ENCODE measurements at regions not wholly inside any gene's neighbourhood (a gene's known extent, or its start where the extent isn't known, plus 50 kb on each side); places are given as distances from the start of the nearest gene placed in this dataset.
A peak's percentile ranks its signal among the peaks of the same experiment; 100 is the strongest.

GRCh38 chr18:22324191-22325131, 93.3 kb downstream of the CTAGE1 start:
- Histone ChIP-seq H3K27me3 (no peaks in the 10 kb centered on the region), H3K27ac (peak overlapping the region; percentile 17 to 80 (median 62)), H3K9me3 (no peaks in the 10 kb centered on the region), H3K4me1 (peaks cover 0 to 32% (median 12%) of the 10 kb centered on the region in 12 donors), H3K4me3 (peak overlapping the region in 10 of 12 donors; percentile 1 to 49 (median 34)), H3K36me3 (no peaks in the 10 kb centered on the region)
- peak in 7 of 12 donors; percentile 12 to 46 (median 42) for TF ChIP-seq CTCF (IDR thresholded peaks at IDR 0.05)
- TF ChIP-seq POLR2A (IDR thresholded peaks at IDR 0.05) = no peak
- intact Hi-C loops (cut with DNase I) = loop anchor here in 2 of 10 donors (2.0 to 10.0 kb wide), 2 partner anchors 236 to 240 kb away; no protein-coding TSS in a partner anchor
- WGBS, 4 donors = 8 to 29% (median 19%) methylated on average over 24 to 30 of the region's 30 CpGs
- peak; percentile 85 to 90 (median 86) for ATAC-seq
- peak; percentile 72 to 90 (median 83) for DNase-seq

GRCh38 chr18:22322243-22322691, 95.4 kb downstream of the CTAGE1 start:
- Histone ChIP-seq H3K27ac (peak overlapping the region in 8 of 12 donors; percentile 8 to 56 (median 27)), H3K4me3 (no peak overlapping the region), H3K27me3 (no peaks in the 10 kb centered on the region), H3K36me3 (no peaks in the 10 kb centered on the region), H3K4me1 (peaks cover 0 to 42% (median 13%) of the 10 kb centered on the region in 12 donors), H3K9me3 (no peaks in the 10 kb centered on the region)
- no peak for TF ChIP-seq CTCF (IDR thresholded peaks at IDR 0.05)
- TF ChIP-seq POLR2A (IDR thresholded peaks at IDR 0.05) = no peak
- intact Hi-C loops (cut with DNase I) = loop anchor here in 1 of 10 donors (10.0 kb wide), 1 partner anchor 243 kb away; no protein-coding TSS in a partner anchor
- ATAC-seq = peak in 2 of 4 donors; percentile 39 to 40
- peak in 2 of 5 donors; percentile 58 to 61 for DNase-seq
- WGBS, 4 donors = 63 to 73% (median 71%) methylated on average over 7 of the region's 7 CpGs

GRCh38 chr18:22320771-22321170, 96.9 kb downstream of the CTAGE1 start:
- intact Hi-C loops (cut with DNase I) = loop anchor here in 1 of 10 donors (10.0 kb wide), 1 partner anchor 244 kb away; no protein-coding TSS in a partner anchor
- Histone ChIP-seq H3K27ac (no peak overlapping the region), H3K36me3 (no peaks in the 10 kb centered on the region), H3K9me3 (no peaks in the 10 kb centered on the region), H3K27me3 (no peaks in the 10 kb centered on the region), H3K4me1 (peaks cover 0 to 42% (median 13%) of the 10 kb centered on the region in 12 donors), H3K4me3 (no peak overlapping the region)
- ATAC-seq = no peak
- DNase-seq = no peak
- no peak for TF ChIP-seq POLR2A (IDR thresholded peaks at IDR 0.05)
- no peak for TF ChIP-seq CTCF (IDR thresholded peaks at IDR 0.05)
- 90 to 94% (median 92%) methylated on average over 3 of the region's 3 CpGs for WGBS, 4 donors

- Histone ChIP-seq H3K4me3 (no peak overlapping the region), H3K27ac (no peak overlapping the region), H3K27me3 (no peaks in the 10 kb centered on the region), H3K36me3 (no peaks in the 10 kb centered on the region), H3K9me3 (no peaks in the 10 kb centered on the region), H3K4me1 (peaks cover 0 to 39% (median 13%) of the 10 kb centered on the region in 12 donors)
- DNase-seq (no peak), ATAC-seq (no peak)
- 74 to 97% (median 90%) methylated on average over 4 of the region's 4 CpGs for WGBS, 4 donors
- intact Hi-C loops (cut with DNase I) = loop anchor here in 1 of 10 donors (10.0 kb wide), 1 partner anchor 245 kb away; no protein-coding TSS in a partner anchor
- TF ChIP-seq POLR2A (IDR thresholded peaks at IDR 0.05) = no peak
- no peak for TF ChIP-seq CTCF (IDR thresholded peaks at IDR 0.05)
Observed at GRCh38 chr18:22320155-22320554, 97.6 kb downstream of the CTAGE1 start.

All from heart left ventricle (tissue), 16 donors.